ENCODE measurements at regions not wholly inside any gene's neighbourhood (a gene's known extent, or its start where the extent isn't known, plus 50 kb on each side); places are given as distances from the start of the nearest gene placed in this dataset.

GRCh38 chr7:25562673-25563182 lies 334.4 kb upstream of the NPVF start:
- TF ChIP-seq EZH2 (IDR thresholded peaks at IDR 0.05; ENCODE audit: borderline replicate concordance, low read depth, low read length, severe bottlenecking): no peak
- TF ChIP-seq, protein P1, sequence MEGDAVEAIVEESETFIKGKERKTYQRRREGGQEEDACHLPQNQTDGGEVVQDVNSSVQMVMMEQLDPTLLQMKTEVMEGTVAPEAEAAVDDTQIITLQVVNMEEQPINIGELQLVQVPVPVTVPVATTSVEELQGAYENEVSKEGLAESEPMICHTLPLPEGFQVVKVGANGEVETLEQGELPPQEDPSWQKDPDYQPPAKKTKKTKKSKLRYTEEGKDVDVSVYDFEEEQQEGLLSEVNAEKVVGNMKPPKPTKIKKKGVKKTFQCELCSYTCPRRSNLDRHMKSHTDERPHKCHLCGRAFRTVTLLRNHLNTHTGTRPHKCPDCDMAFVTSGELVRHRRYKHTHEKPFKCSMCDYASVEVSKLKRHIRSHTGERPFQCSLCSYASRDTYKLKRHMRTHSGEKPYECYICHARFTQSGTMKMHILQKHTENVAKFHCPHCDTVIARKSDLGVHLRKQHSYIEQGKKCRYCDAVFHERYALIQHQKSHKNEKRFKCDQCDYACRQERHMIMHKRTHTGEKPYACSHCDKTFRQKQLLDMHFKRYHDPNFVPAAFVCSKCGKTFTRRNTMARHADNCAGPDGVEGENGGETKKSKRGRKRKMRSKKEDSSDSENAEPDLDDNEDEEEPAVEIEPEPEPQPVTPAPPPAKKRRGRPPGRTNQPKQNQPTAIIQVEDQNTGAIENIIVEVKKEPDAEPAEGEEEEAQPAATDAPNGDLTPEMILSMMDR (IDR thresholded peaks at IDR 0.05; ENCODE audit: borderline replicate concordance, extremely low read depth, low read length, poor library complexity, severe bottlenecking): no peak
- Histone ChIP-seq H3K4me3 (ENCODE audit: low read depth in 1 of 2, low read length in 2 of 2) (no peak overlapping the region), H4K20me1 (ENCODE audit: insufficient read depth, low read length) (no peaks in the 10 kb centered on the region), H2AFZ (ENCODE audit: low read depth, low read length) (no peak overlapping the region), H3K27ac (ENCODE audit: low read length) (no peak overlapping the region), H3K79me2 (ENCODE audit: insufficient read depth, low read length) (no peaks in the 10 kb centered on the region), H3K36me3 (ENCODE audit: insufficient read depth, low read length) (no peaks in the 10 kb centered on the region), H3K4me1 (ENCODE audit: insufficient read depth, low read length) (no peaks in the 10 kb centered on the region; the same call in 1 of the 2 replicates), H3K9ac (ENCODE audit: low read depth, low read length) (no peak overlapping the region), H3K4me2 (ENCODE audit: insufficient read depth, low read length) (no peak overlapping the region), H3K9me3 (ENCODE audit: insufficient read depth, low read length, severe bottlenecking) (no peaks in the 10 kb centered on the region), H3K27me3 (ENCODE audit: insufficient read depth, low read length, poor library complexity) (peaks cover 34% of the 10 kb centered on the region)
- ATAC-seq (ENCODE audit: insufficient read depth, low read depth) (no peak), DNase-seq (no peak)

DNA sequence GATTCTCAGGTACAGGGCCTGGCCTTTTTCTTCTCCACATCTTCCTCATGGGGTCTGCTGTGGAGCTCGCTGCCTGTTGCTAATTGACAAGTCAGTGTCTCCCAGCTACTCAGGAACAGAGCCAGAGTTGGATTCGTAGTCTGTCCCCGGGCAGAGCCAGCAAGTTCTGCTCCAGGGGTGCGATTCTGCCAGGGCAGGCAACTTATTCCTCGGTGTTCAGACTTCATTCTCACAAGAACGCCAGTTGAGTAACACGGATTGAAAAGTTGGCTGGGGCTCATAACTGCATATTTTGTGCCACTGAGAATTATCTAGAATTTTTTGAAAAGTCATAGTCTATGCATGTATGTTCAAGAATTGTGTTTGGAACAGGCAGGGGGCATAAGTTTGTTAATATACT lies 336.7 kb upstream of the NPVF start:
- Histone ChIP-seq H3K27ac (ENCODE audit: low read length) (no peak overlapping the region), H3K9me3 (ENCODE audit: insufficient read depth, low read length, severe bottlenecking) (no peaks in the 10 kb centered on the region), H2AFZ (ENCODE audit: low read depth, low read length) (no peak overlapping the region), H3K4me2 (ENCODE audit: insufficient read depth, low read length) (no peak overlapping the region), H3K4me1 (ENCODE audit: insufficient read depth, low read length) (no peaks in the 10 kb centered on the region; the same call in 1 of the 2 replicates), H3K9ac (ENCODE audit: low read depth, low read length) (no peak overlapping the region), H3K36me3 (ENCODE audit: insufficient read depth, low read length) (no peaks in the 10 kb centered on the region), H3K27me3 (ENCODE audit: insufficient read depth, low read length, poor library complexity) (peaks cover 20% of the 10 kb centered on the region), H3K79me2 (ENCODE audit: insufficient read depth, low read length) (no peaks in the 10 kb centered on the region), H4K20me1 (ENCODE audit: insufficient read depth, low read length) (no peaks in the 10 kb centered on the region), H3K4me3 (ENCODE audit: low read depth in 1 of 2, low read length in 2 of 2) (no peak overlapping the region)
- no peak for DNase-seq
- TF ChIP-seq, protein P1 (IDR thresholded peaks at IDR 0.05; ENCODE audit: borderline replicate concordance, extremely low read depth, low read length, poor library complexity, severe bottlenecking): no peak
- TF ChIP-seq EZH2 (IDR thresholded peaks at IDR 0.05; ENCODE audit: borderline replicate concordance, low read depth, low read length, severe bottlenecking): no peak
- ATAC-seq (ENCODE audit: insufficient read depth, low read depth): no peak

DNA sequence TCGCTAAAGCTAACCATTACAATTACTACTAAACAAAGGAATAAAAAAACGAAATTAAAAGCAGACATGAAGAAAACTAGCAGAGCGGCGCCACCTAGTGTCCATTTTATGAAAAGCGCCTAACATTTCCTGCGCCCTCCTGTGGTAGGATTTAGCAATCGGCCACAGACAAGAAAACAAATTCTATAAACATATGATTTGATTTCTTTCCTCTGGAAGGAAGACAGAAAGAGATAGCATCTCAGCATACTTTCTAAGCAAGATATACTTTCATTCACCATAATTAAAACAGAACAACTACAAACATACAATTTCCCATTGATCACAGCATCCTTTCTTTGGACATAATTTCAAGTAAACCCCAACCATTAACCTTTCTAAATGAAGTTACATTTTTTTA lies 337.7 kb upstream of the NPVF start:
- Histone ChIP-seq H3K36me3 (ENCODE audit: insufficient read depth, low read length) (no peaks in the 10 kb centered on the region), H3K4me1 (ENCODE audit: insufficient read depth, low read length) (no peaks in the 10 kb centered on the region; the same call in 1 of the 2 replicates), H3K4me3 (ENCODE audit: low read depth in 1 of 2, low read length in 2 of 2) (no peak overlapping the region), H3K9ac (ENCODE audit: low read depth, low read length) (no peak overlapping the region), H3K79me2 (ENCODE audit: insufficient read depth, low read length) (no peaks in the 10 kb centered on the region), H3K27me3 (ENCODE audit: insufficient read depth, low read length, poor library complexity) (peaks cover 16% of the 10 kb centered on the region), H3K4me2 (ENCODE audit: insufficient read depth, low read length) (peak overlapping the region; percentile 29; the same call in 1 of the 2 replicates), H3K27ac (ENCODE audit: low read length) (no peak overlapping the region), H4K20me1 (ENCODE audit: insufficient read depth, low read length) (no peaks in the 10 kb centered on the region), H2AFZ (ENCODE audit: low read depth, low read length) (no peak overlapping the region), H3K9me3 (ENCODE audit: insufficient read depth, low read length, severe bottlenecking) (no peaks in the 10 kb centered on the region)
- ATAC-seq (ENCODE audit: insufficient read depth, low read depth) (no peak), DNase-seq (peak; percentile 70)
- TF ChIP-seq, protein P1 (IDR thresholded peaks at IDR 0.05; ENCODE audit: borderline replicate concordance, extremely low read depth, low read length, poor library complexity, severe bottlenecking): peak; percentile 100
- no peak for TF ChIP-seq EZH2 (IDR thresholded peaks at IDR 0.05; ENCODE audit: borderline replicate concordance, low read depth, low read length, severe bottlenecking)
